ENCODE measurements at regions not wholly inside any gene's neighbourhood (a gene's known extent, or its start where the extent isn't known, plus 50 kb on each side); places are given as distances from the start of the nearest gene placed in this dataset.

GRCh38 chr2:64196963-64197362 is 52.7 kb upstream of the PELI1 start:
- no peak for DNase-seq (ENCODE audit: low spot score)

- no peak for DNase-seq (ENCODE audit: low spot score)
These were observed 56.9 kb upstream of the PELI1 start for GRCh38 chr2:64201151-64201550.

GRCh38 chr2:64202206-64202845 is 58.1 kb upstream of the PELI1 start:
- DNase-seq (ENCODE audit: low spot score) = peak; percentile 61

- DNase-seq (ENCODE audit: low spot score) = no peak
These were observed 59.1 kb upstream of the PELI1 start for GRCh38 chr2:64203131-64203857.

- peak; percentile 47 for DNase-seq (ENCODE audit: low spot score)
These were observed 59.8 kb upstream of the PELI1 start for GRCh38 chr2:64203858-64204632.

DNA sequence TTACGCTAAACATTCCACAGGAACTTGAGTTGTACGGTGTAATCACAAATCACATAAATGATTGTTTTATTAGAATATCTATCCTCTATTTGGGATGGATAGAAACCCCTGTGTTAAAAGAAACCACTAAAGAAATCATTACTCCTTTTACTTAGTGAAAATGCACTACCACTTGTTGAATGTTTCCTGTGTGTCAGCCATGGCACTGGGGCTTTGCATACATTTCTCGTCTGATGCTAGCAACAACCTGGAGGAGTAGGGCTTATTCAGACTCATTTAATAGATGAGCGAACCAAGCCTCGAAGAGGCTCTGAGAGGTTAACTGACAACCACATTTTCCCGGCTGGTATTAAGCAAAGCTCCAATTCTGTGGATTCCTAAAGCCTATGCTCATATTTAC is 60.5 kb upstream of the PELI1 start:
- no peak for DNase-seq (ENCODE audit: low spot score)

DNA sequence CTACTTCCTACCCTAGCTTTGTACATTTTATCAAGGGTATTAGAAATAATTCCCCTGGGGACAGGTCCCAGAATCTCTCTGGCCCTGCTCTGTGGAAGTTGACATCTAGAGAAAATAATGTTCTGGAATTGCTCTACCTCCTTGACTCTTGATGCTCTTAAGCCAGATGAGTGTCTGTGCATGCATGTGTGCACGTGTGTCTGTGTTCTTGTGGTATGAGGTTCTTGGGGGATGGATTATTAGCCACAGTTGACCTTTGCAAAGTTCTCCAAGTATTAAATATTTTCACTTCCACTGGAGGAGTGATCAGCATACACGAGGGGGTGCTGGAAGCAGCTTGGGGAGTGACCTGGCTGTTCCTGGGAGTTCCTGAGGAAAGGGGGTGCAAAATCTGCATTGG is 61.2 kb upstream of the PELI1 start:
- no peak for DNase-seq (ENCODE audit: low spot score)

DNA sequence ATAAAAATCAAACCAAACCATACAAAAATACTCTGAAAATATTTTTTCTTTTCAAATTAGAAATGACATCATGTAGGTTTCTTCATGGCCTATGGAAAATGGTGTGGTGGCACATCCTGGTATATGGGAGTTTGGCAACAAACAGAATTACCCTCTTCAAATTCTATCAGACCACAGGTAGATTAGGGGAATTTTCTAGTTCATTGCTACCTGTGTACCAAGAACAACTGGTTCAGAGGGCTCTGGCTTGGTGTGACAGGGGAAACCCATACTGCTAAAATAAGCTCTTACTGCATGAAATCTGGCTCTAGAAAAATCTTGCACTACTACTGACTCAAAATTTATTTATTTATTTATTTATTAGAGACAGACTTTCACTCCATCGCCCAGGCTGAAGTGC is 63.4 kb upstream of the PELI1 start:
- no peak for DNase-seq (ENCODE audit: low spot score)

GRCh38 chr2:64210816-64211215 is 66.6 kb upstream of the PELI1 start:
- DNase-seq (ENCODE audit: low spot score) = peak; percentile 77

DNA sequence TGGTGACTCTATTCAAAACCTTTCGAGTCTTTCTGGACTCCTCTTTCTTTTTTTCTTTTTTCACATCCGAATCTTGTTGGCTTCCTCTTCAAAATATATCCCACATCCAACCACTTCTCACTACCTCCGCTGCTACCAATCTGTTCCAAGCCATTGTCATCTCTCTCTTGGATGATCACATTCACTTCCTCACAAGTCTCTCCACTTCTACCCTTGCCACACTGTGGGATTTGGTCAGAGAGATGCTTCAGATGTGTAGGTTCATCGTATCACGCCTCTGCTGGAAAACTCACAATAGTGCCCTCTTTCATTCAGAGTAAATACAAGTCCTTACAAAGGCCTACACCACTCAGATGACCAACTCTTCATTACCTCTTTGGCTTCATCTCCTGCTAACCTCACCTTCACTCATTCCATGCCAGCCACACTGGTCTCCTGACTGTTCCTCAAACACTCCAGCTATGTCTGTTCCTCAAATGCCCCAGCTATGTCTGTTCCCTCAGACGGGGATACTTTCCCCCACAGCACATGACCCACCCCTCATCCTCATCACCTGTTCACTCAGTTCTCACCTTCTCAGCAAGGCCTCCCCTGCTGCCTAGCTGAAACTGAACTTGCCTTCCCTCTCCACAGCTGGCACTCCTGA is 67.2 kb upstream of the PELI1 start:
- no peak for DNase-seq (ENCODE audit: low spot score)

DNA sequence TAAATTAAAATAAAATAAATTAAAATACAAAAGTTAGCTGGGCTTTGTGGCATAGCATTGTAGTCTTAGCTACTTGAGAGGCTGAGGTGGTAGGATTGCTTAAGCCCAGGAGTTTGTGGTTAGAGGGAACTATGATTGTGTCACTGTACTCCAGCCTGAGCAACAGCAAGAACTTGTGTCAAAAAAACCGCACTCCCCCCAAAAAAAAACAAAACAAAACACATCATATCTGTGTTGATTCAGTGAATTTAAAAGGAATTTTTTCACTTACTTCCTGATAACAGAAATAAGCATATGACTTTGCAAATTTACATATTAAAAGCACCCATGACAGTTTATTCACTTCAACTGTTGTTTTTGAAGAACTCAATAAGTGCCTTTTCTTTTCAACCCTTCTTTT is 68.1 kb upstream of the PELI1 start:
- DNase-seq (ENCODE audit: low spot score) = peak; percentile 19

DNA sequence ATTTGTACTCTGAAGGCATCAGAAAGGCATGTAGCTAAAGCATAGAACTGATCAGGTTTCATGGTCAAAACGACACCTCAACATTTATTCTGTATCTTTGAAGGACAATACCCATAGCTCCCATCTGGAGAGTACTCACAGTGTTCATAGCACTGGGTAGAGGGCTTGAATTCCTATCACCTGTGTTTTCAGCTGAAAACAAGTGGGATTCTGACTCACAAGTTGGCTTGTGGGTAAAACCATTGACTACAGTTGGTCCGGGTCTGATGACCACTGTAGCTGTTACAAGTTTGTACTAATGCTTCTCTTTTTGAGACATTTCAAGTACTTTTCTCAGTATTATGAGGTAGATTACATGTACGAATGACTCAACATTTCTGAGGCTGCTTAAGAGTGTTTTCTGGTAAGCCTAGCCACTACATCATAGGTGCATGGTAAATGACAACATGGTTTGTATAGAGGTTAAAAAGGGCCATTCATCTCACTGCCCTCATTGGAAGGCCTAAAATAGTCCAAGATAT is 68.6 kb upstream of the PELI1 start:
- DNase-seq (ENCODE audit: low spot score) = no peak

- no peak for DNase-seq (ENCODE audit: low spot score)
These were observed 69.5 kb upstream of the PELI1 start for GRCh38 chr2:64213532-64214275.

DNA sequence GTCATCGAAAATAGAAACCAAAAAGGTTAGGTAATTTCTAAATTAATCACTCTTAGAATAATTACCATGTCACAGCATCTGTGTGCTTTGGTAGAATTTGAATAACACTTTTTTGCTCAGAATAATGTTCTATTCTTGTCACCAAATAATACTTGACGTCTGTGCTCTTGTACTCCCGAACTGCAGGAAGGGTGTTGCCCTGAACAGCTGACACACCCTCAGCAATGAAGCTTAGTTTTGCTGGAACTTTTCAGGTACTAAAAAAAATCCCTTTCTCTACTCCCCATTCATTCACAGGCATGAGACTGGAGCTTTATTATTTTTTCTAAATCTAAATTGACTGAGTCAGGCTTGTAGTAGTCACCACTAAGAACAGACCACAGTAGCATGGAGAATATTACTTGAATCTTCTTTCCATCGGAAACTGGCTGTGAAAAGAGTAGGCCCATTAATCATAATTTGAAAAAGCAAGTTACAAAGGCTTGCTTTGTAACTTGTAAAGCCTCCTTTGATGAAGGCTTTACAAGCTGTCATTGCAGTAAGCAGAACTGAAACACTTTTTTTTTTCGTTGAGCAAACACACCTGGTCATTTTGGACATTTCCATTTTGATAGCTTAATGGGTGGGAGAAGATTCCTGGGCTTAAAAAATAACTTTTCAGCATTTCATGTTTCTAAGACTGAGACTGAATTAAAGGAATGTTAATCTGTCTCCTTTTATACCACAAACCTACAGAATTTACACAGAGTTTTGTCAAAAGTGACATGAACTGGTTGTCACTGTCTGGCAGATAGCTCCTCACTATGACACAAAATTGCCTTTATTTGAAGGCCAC is 70.3 kb upstream of the PELI1 start:
- peak; percentile 75 for DNase-seq (ENCODE audit: low spot score)

DNA sequence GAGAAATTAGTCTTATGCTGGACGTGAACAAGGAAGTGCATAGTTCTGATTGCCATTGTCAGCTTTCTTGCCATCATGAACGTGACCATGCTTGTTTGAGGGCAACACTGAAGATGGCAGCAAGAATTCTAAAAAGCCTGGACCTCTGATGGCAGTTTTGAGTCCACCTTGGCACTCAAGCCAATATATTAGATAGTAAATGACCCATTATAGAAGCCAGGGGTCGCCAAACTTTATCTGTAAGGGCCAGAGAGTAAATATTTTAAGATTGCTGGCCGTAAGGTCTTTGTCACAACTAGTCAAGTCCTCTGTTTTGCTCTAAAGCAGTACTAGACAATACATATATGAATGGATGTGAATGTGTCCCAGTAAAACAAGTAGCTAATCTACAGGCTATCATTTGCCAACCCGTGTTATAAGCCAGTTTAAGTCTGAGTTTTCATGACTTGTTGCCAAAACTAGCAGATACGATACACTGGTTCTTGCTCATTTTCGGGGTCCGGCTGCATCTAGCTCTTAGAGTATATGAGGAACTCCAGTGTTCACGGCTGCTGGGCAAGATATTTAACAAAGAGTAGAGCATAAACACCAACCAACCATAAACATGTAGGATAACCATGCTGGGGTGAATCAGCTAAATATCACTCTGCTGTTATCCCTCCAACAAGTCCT is 73.1 kb upstream of the PELI1 start:
- no peak for DNase-seq (ENCODE audit: low spot score)

DNA sequence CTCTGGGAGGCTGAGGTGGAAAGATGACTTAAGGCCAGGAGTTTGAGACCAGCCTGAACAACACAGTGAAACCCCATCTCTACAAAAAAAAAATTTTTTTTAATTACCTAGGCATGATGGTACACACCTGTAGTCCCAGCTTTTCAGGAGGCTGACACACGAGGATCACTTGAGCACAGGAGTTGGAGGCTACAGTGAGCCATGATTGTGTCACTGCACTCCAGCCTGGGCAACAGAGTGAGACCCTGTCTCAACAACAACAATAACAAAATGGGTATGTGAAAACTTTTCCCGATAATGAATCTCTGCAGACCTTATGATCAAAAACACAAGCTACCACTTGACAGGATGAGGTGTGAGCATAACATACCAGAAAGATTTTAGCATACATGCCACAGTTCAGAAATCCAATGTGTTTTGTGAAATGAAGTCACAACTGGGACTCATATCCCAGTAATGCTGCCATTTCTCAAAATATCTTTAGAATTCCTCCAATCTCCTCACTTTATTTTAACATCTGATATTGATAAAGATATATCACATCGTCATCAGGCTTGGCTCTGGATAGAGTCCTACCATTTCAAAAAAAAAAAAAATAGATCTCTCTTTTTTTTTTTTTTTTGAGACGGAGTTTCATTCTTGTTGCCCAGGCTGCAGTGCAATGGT is 74.0 kb upstream of the PELI1 start:
- DNase-seq (ENCODE audit: low spot score) = no peak

DNA sequence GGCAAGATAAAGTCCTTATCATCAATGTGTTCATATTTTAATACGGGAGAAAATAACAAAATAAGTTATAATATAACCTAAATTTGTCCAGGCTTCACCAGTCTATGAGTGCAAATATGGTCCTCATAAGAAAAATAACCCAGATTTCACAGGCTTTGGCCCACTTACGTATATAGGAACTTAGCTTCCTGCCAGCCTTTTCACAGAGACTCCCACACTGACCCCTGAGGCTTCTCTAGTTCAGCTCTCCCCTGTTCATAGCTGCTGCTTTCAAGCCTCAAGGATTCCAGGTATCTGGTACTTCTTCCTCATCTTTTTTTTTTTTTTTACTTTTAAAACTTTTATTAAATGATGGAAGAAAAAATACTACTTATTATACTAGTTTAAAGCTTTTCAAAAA is 74.9 kb upstream of the PELI1 start:
- no peak for DNase-seq (ENCODE audit: low spot score)

- no peak for DNase-seq (ENCODE audit: low spot score)
These were observed 76.0 kb upstream of the PELI1 start for GRCh38 chr2:64220265-64220664.

DNA sequence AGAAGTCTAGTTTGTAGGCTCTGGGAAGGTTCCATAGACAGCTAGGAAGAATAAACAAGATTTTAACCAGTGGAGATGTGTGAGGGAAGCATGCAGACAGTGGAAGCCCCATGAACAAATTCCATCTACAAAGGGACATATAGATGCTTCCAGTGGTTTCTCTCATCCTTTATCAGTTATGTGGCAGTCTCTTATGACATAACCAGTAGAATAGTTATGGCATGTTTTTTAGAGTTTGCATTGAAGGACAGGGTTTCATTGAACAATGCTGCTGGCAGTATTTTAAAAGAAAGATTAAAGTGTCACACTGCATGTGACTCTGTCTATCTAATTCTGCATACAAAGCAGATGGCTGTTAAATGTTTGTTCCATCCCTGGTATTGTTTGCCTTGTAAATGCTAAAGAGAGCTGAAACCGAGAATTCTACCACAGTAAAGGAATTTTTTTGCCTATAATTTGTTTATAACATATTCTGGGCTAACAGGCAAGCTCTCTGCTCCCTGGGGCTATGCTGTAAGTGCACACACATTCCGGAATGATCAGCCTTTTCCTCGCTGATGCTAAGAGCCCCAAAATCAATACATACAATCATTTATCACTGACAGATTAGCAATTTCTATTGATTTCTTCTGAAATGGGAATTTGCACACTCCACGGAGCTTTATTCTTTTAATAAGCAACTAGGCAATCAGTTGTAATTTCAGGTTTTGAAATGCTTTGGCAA is 76.8 kb upstream of the PELI1 start:
- DNase-seq (ENCODE audit: low spot score) = no peak
